PC-3 (cell line): ENCODE measurements at regions not wholly inside any gene's neighbourhood (a gene's known extent, or its start where the extent isn't known, plus 50 kb on each side); places are given as distances from the start of the nearest gene placed in this dataset.

ENCODE experiments used
- ATAC-seq: fragments of 200-7000 bp; cut with Tn5 transposase; 2 replicates; pipeline ENCODE4 v1.9.1; 2020; ENCODE audit warnings: mild to moderate bottlenecking, moderate library complexity
- BruUV-seq: library from RNA; stranded (reverse); fragments of 400-500 nt; replicated peaks from 2 replicates; lab custom pipeline; 2021; lab: Mats Ljungman, UMichigan
- CTCF ChIA-PET: fragments of 300-600 bp; sonication (Branson Sonifier 250); formaldehyde crosslinking; loops from one replicate; lab custom pipeline; 2022; ENCODE audit warnings: antibody characterized with exemption; lab: Charles Lee
- POLR2A ChIA-PET: fragments of 300-600 bp; sonication (Branson Sonifier 250); formaldehyde crosslinking; loops from one replicate; lab custom pipeline; 2022; ENCODE audit warnings: antibody characterized with exemption; ENCODE audit not compliant: unreplicated experiment; lab: Charles Lee
- DNase-seq: peaks from one replicate; pipeline ENCODE4 v3.0.0-alpha.2; 2015
- H2AFZ ChIP-seq: fragments of 300-600 bp; sonication (generic); 2 replicates; pipeline ENCODE4 v1.6.0; 2016; ENCODE audit warnings: antibody characterized with exemption, low read length
- H3F3A ChIP-seq: fragments of 300-600 bp; sonication (generic); one replicate; pipeline ENCODE4 v1.6.0; 2017; ENCODE audit warnings: antibody characterized with exemption, low read length, control low read depth, mild to moderate bottlenecking; ENCODE audit not compliant: unreplicated experiment
- H3K27ac ChIP-seq: fragments of 300-600 bp; sonication (generic); 2 replicates; pipeline ENCODE4 v1.5.1; 2016; ENCODE audit warnings: mild to moderate bottlenecking, low read length
- H3K27me3 ChIP-seq: fragments of 300-600 bp; sonication (generic); 2 replicates; pipeline ENCODE4 v1.6.1; 2016; ENCODE audit warnings: low read length, mixed read lengths
- H3K36me3 ChIP-seq: fragments of 300-600 bp; sonication (generic); 2 replicates; pipeline ENCODE4 v1.6.1; 2016; ENCODE audit warnings: low read depth, mixed run types, low read length, mixed read lengths
- H3K4me1 ChIP-seq: fragments of 300-600 bp; sonication (generic); 2 replicates; pipeline ENCODE4 v1.5.1; 2016; ENCODE audit warnings: low read length; ENCODE audit not compliant: insufficient read depth
- H3K4me2 ChIP-seq: fragments of 300-600 bp; sonication (generic); 2 replicates; pipeline ENCODE4 v1.6.0; 2016; ENCODE audit warnings: low read length
- H3K4me3 ChIP-seq: fragments of 300-600 bp; sonication (generic); 2 replicates; pipeline ENCODE4 v1.5.1; 2016; ENCODE audit warnings: mild to moderate bottlenecking, low read length, mixed read lengths
- H3K79me2 ChIP-seq: fragments of 300-600 bp; sonication (generic); 2 replicates; pipeline ENCODE4 v1.6.1; 2017; ENCODE audit warnings: low read length, mixed read lengths
- H3K9ac ChIP-seq: fragments of 300-600 bp; sonication (generic); 2 replicates; pipeline ENCODE4 v1.6.0; 2016; ENCODE audit warnings: mild to moderate bottlenecking, low read length
- H3K9me2 ChIP-seq: fragments of 300-600 bp; sonication (generic); replicated peaks from 2 replicates; pipeline ENCODE4 v1.6.1; 2016; ENCODE audit warnings: mixed run types, low read length, mixed read lengths
- H3K9me3 ChIP-seq: fragments of 300-600 bp; sonication (generic); 2 replicates; pipeline ENCODE4 v1.6.1; 2016; ENCODE audit warnings: low read length, mixed read lengths
- H4K20me1 ChIP-seq: fragments of 300-600 bp; sonication (generic); 2 replicates; pipeline ENCODE4 v1.6.1; 2016; ENCODE audit warnings: low read length, mixed read lengths
- CTCF ChIP-seq: fragments of 300-600 bp; sonication (generic); conservative IDR thresholded peaks from 2 replicates; pipeline ENCODE4 v1.5.1; 2017; ENCODE audit warnings: antibody characterized with exemption, low read depth, mild to moderate bottlenecking, low read length
- EZH2 ChIP-seq: fragments of 300-600 bp; sonication (generic); IDR thresholded peaks from one replicate; pipeline ENCODE4 v1.6.1; 2017; ENCODE audit warnings: antibody characterized with exemption, mild to moderate bottlenecking, low read length; ENCODE audit not compliant: unreplicated experiment
- EZH2phosphoT487 ChIP-seq: fragments of 300-600 bp; sonication (generic); IDR thresholded peaks from 2 replicates; pipeline ENCODE4 v1.6.1; 2018; ENCODE audit warnings: mild to moderate bottlenecking, antibody characterized with exemption, low read length, borderline replicate concordance
- intact Hi-C: fragments of 100-400 bp; cut with micrococcal nuclease; formaldehyde crosslinking; loops from 2 replicates; pipeline ENCODE4 v1.9.0; 2023

GRCh38 chr7:118492466-118492865 lies 268.0 kb downstream of the ANKRD7 start:
- CTCF ChIA-PET, result no interaction called here
- Histone ChIP-seq H2AFZ (no peak overlapping the region), H4K20me1 (no peaks in the 10 kb centered on the region), H3K79me2 (no peaks in the 10 kb centered on the region), H3K4me3 (no peak overlapping the region), H3K27ac (no peak overlapping the region), H3K9me3 (no peaks in the 10 kb centered on the region), H3K27me3 (no peaks in the 10 kb centered on the region), H3K4me2 (no peak overlapping the region), H3K9ac (no peak overlapping the region), H3F3A (no peaks in the 10 kb centered on the region), H3K4me1 (no peaks in the 10 kb centered on the region), H3K36me3 (no peaks in the 10 kb centered on the region), H3K9me2 (no peaks in the 10 kb centered on the region)
- POLR2A ChIA-PET, result no interaction called here
- no TSS peak for BruUV-seq
- ATAC-seq, result no peak
- TF ChIP-seq EZH2phosphoT487, result no peak
- TF ChIP-seq EZH2, result no peak
- TF ChIP-seq CTCF, result no peak
- no peak for DNase-seq
- intact Hi-C loops, result no loop called here

- no peaks in the 10 kb centered on the region for H3K9me2 ChIP-seq
- no peaks in the 10 kb centered on the region for H4K20me1 ChIP-seq
- H3K27me3 ChIP-seq, result no peaks in the 10 kb centered on the region
- ChIA-PET POLR2A (no interaction called here), CTCF (no interaction called here)
- H3K79me2 ChIP-seq, result no peaks in the 10 kb centered on the region
- no peaks in the 10 kb centered on the region for H3K36me3 ChIP-seq
- H2AFZ ChIP-seq, result no peak overlapping the region
- no peak overlapping the region for H3K9ac ChIP-seq
- H3K4me1 ChIP-seq, result no peaks in the 10 kb centered on the region
- TF ChIP-seq EZH2, result no peak
- no peak for TF ChIP-seq CTCF
- intact Hi-C loops, result no loop called here
- no peak overlapping the region for H3K4me2 ChIP-seq
- no TSS peak for BruUV-seq
- H3K4me3 ChIP-seq, result no peak overlapping the region
- H3K27ac ChIP-seq, result no peak overlapping the region
- H3K9me3 ChIP-seq, result no peaks in the 10 kb centered on the region
- no peak for DNase-seq
- H3F3A ChIP-seq, result no peaks in the 10 kb centered on the region
- ATAC-seq, result no peak
These were observed 271.7 kb downstream of the ANKRD7 start for GRCh38 chr7:118496138-118496644.

- Histone ChIP-seq H4K20me1 (no peaks in the 10 kb centered on the region), H2AFZ (no peak overlapping the region), H3K4me1 (no peaks in the 10 kb centered on the region), H3K9me2 (no peaks in the 10 kb centered on the region), H3K36me3 (no peaks in the 10 kb centered on the region), H3K79me2 (no peaks in the 10 kb centered on the region), H3K4me3 (no peak overlapping the region), H3K27ac (no peak overlapping the region), H3K9me3 (no peaks in the 10 kb centered on the region), H3K4me2 (no peak overlapping the region), H3K27me3 (no peaks in the 10 kb centered on the region), H3K9ac (no peak overlapping the region), H3F3A (no peaks in the 10 kb centered on the region)
- ChIA-PET CTCF (no interaction called here), POLR2A (no interaction called here)
- ATAC-seq, result no peak
- no TSS peak for BruUV-seq
- intact Hi-C loops, result no loop called here
- no peak for TF ChIP-seq EZH2phosphoT487
- no peak for TF ChIP-seq EZH2
- no peak for TF ChIP-seq CTCF
- no peak for DNase-seq
These were observed 277.7 kb downstream of the ANKRD7 start for GRCh38 chr7:118502235-118502634.
